Sigmoid colon (tissue), 4 donors: ENCODE measurements at regions not wholly inside any gene's neighbourhood (a gene's known extent, or its start where the extent isn't known, plus 50 kb on each side); places are given as distances from the start of the nearest gene placed in this dataset.

Experiments used
- POLR2A ChIP-seq, 2 donors: fragments of 450-650 bp; IDR thresholded peaks; one replicate each; pipeline ENCODE4 v1.6.1; 2016; ENCODE audit warnings: antibody characterized with exemption in 2 of 2, mild to moderate bottlenecking in 2 of 2, moderate library complexity in 2 of 2
- POLR2AphosphoS5 ChIP-seq, 4 donors: sonication (generic); formaldehyde crosslinking; IDR thresholded peaks; one replicate each; pipeline ENCODE4 v1.6.1; 2017; ENCODE audit warnings: antibody characterized with exemption in 4 of 4
- TF ChIP-seq, protein P1 (sequence below), 4 experiments: fragments of 450-650 bp in 3 of 4; fragments of 200-600 bp in 1 of 4; IDR thresholded peaks; one replicate each; pipeline ENCODE4 v1.5.1; 2016 to 2019; ENCODE audit warnings: antibody characterized with exemption in 4 of 4, mild to moderate bottlenecking in 3 of 4, moderate library complexity in 2 of 4

DNA sequence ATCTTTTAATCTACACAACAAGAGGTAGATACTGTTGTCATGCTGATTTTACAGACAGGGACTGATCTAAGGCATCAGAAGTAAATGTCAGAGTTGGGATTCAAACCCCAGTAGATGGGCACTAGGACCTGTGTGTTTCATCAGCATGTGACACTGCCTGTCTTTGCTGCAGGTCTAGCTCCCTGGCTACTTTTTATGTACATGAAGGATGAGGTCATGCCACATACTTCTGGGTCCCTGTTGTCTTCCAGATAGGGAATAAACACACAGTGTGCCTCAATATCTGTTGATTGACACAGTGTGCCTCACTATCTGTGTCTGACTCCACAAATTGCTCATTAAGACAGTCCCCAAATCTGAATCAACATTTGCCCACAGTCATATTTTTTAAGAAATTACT lies 106.9 kb downstream of the TFAP2B start:
- TF ChIP-seq POLR2AphosphoS5 (IDR thresholded peaks at IDR 0.05) (no peak), POLR2A (IDR thresholded peaks at IDR 0.05) (no peak)
- TF ChIP-seq, protein P1, sequence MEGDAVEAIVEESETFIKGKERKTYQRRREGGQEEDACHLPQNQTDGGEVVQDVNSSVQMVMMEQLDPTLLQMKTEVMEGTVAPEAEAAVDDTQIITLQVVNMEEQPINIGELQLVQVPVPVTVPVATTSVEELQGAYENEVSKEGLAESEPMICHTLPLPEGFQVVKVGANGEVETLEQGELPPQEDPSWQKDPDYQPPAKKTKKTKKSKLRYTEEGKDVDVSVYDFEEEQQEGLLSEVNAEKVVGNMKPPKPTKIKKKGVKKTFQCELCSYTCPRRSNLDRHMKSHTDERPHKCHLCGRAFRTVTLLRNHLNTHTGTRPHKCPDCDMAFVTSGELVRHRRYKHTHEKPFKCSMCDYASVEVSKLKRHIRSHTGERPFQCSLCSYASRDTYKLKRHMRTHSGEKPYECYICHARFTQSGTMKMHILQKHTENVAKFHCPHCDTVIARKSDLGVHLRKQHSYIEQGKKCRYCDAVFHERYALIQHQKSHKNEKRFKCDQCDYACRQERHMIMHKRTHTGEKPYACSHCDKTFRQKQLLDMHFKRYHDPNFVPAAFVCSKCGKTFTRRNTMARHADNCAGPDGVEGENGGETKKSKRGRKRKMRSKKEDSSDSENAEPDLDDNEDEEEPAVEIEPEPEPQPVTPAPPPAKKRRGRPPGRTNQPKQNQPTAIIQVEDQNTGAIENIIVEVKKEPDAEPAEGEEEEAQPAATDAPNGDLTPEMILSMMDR (IDR thresholded peaks at IDR 0.05) = no peak
